ENCODE measurements at regions not wholly inside any gene's neighbourhood (a gene's known extent, or its start where the extent isn't known, plus 50 kb on each side); places are given as distances from the start of the nearest gene placed in this dataset.
"Not testable (repeated sequence)": the region's sequence is repeated elsewhere in the genome, so short reads cannot be mapped to it uniquely, and the experiment has no call there.

GRCh38 chr6:14766391-14766994 lies 479.4 kb upstream of the JARID2 start:
- DNase-seq (ENCODE audit: extremely low spot score, insufficient read length, low read depth) = no peak
- no peak for FAIRE-seq

GRCh38 chr6:14767226-14767625 lies 478.6 kb upstream of the JARID2 start:
- DNase-seq (ENCODE audit: extremely low spot score, insufficient read length, low read depth) (no peak), FAIRE-seq (no peak)

- FAIRE-seq = no peak
Measured at GRCh38 chr6:14770040-14770439, 475.8 kb upstream of the JARID2 start.

GRCh38 chr6:14770572-14770971 lies 475.3 kb upstream of the JARID2 start:
- FAIRE-seq (no peak), DNase-seq (ENCODE audit: extremely low spot score, insufficient read length, low read depth) (no peak)

More at GRCh38 chr6:14770040-14770439, 475.8 kb upstream of the JARID2 start:
- no peak for DNase-seq (ENCODE audit: extremely low spot score, insufficient read length, low read depth)

GRCh38 chr6:14771016-14771415 lies 474.9 kb upstream of the JARID2 start:
- FAIRE-seq = no peak
- no peak for DNase-seq (ENCODE audit: extremely low spot score, insufficient read length, low read depth)

- no peak for DNase-seq (ENCODE audit: extremely low spot score, insufficient read length, low read depth)
- no peak for FAIRE-seq
Measured at GRCh38 chr6:14772188-14772587, 473.7 kb upstream of the JARID2 start.

GRCh38 chr6:14775528-14775927 lies 470.3 kb upstream of the JARID2 start:
- FAIRE-seq (no peak), DNase-seq (ENCODE audit: extremely low spot score, insufficient read length, low read depth) (no peak)

- no peak for FAIRE-seq
- DNase-seq (ENCODE audit: extremely low spot score, insufficient read length, low read depth) = no peak
Measured at GRCh38 chr6:14776307-14776706, 469.6 kb upstream of the JARID2 start.

GRCh38 chr6:14781772-14782525 lies 463.9 kb upstream of the JARID2 start:
- DNase-seq (ENCODE audit: extremely low spot score, insufficient read length, low read depth) = no peak
- FAIRE-seq = no peak

GRCh38 chr6:14782921-14783464 lies 462.9 kb upstream of the JARID2 start:
- DNase-seq (ENCODE audit: extremely low spot score, insufficient read length, low read depth); FAIRE-seq: not testable (repeated sequence)

- DNase-seq (ENCODE audit: extremely low spot score, insufficient read length, low read depth) = no peak
- FAIRE-seq = no peak
Measured at GRCh38 chr6:14783594-14783993, 462.3 kb upstream of the JARID2 start.

GRCh38 chr6:14784596-14785492 lies 461.0 kb upstream of the JARID2 start:
- no peak for DNase-seq (ENCODE audit: extremely low spot score, insufficient read length, low read depth)
- FAIRE-seq = no peak

- DNase-seq (ENCODE audit: extremely low spot score, insufficient read length, low read depth) (no peak), FAIRE-seq (no peak)
Measured at GRCh38 chr6:14785493-14785790, 460.4 kb upstream of the JARID2 start.

- FAIRE-seq (no peak), DNase-seq (ENCODE audit: extremely low spot score, insufficient read length, low read depth) (no peak)
Measured at GRCh38 chr6:14786008-14786407, 459.9 kb upstream of the JARID2 start.

GRCh38 chr6:14786455-14786854 lies 459.4 kb upstream of the JARID2 start:
- FAIRE-seq (no peak), DNase-seq (ENCODE audit: extremely low spot score, insufficient read length, low read depth) (no peak)

- DNase-seq (ENCODE audit: extremely low spot score, insufficient read length, low read depth) = no peak
Measured at GRCh38 chr6:14787250-14787649, 458.6 kb upstream of the JARID2 start.

GRCh38 chr6:14787677-14788076 lies 458.2 kb upstream of the JARID2 start:
- FAIRE-seq = no peak

More at GRCh38 chr6:14787250-14787649, 458.6 kb upstream of the JARID2 start:
- FAIRE-seq = no peak

GRCh38 chr6:14789996-14790395 lies 455.9 kb upstream of the JARID2 start:
- FAIRE-seq = no peak
- DNase-seq (ENCODE audit: extremely low spot score, insufficient read length, low read depth) = no peak

More at GRCh38 chr6:14787677-14788076, 458.2 kb upstream of the JARID2 start:
- no peak for DNase-seq (ENCODE audit: extremely low spot score, insufficient read length, low read depth)

- DNase-seq (ENCODE audit: extremely low spot score, insufficient read length, low read depth) = no peak
- no peak for FAIRE-seq
Measured at GRCh38 chr6:14790976-14791375, 454.9 kb upstream of the JARID2 start.

- FAIRE-seq = no peak
- no peak for DNase-seq (ENCODE audit: extremely low spot score, insufficient read length, low read depth)
Measured at GRCh38 chr6:14791526-14791925, 454.3 kb upstream of the JARID2 start.

All from GM18507 (cell line).